KBM-7 (cell line): ENCODE measurements at regions not wholly inside any gene's neighbourhood (a gene's known extent, or its start where the extent isn't known, plus 50 kb on each side); places are given as distances from the start of the nearest gene placed in this dataset.

Experiments used
- DNase-seq: peaks from one replicate; pipeline ENCODE4 v3.0.0-alpha.2; 2015
- in situ Hi-C: fragments of 300-500 bp; cut with MboI; formaldehyde crosslinking; loops from 2 replicates; pipeline ENCODE4 v1.14.3; 2020; ENCODE audit warnings: low sequenced_read_pairs, low pct_unique_long_range_greater_than_20kb, mixed read lengths

- DNase-seq: no peak
- in situ Hi-C loops: no loop called here
Observed at GRCh38 chr3:127369356-127369935, 81.6 kb upstream of the PRR20G start.

- in situ Hi-C loops: no loop called here
- DNase-seq: no peak
Observed at GRCh38 chr3:127368186-127369032, 80.6 kb upstream of the PRR20G start.

GRCh38 chr3:127367593-127367992 lies 79.7 kb upstream of the PRR20G start:
- in situ Hi-C loops: no loop called here
- no peak for DNase-seq

GRCh38 chr3:127366383-127366782 lies 78.5 kb upstream of the PRR20G start:
- in situ Hi-C loops: no loop called here

GRCh38 chr3:127365163-127365798 lies 77.4 kb upstream of the PRR20G start:
- in situ Hi-C loops: no loop called here
- DNase-seq: no peak

More at GRCh38 chr3:127366383-127366782, 78.5 kb upstream of the PRR20G start:
- DNase-seq: no peak

GRCh38 chr3:127363891-127364290 lies 76.0 kb upstream of the PRR20G start:
- DNase-seq: no peak
- in situ Hi-C loops: no loop called here

GRCh38 chr3:127363171-127363570 lies 75.3 kb upstream of the PRR20G start:
- no peak for DNase-seq
- in situ Hi-C loops: no loop called here

GRCh38 chr3:127360647-127361046 lies 72.8 kb upstream of the PRR20G start:
- no peak for DNase-seq
- in situ Hi-C loops: no loop called here

- DNase-seq: no peak
- in situ Hi-C loops: no loop called here
Observed at GRCh38 chr3:127358641-127359040, 70.8 kb upstream of the PRR20G start.

- in situ Hi-C loops: no loop called here
- no peak for DNase-seq
Observed at GRCh38 chr3:127356381-127356780, 68.5 kb upstream of the PRR20G start.

- in situ Hi-C loops: no loop called here
- no peak for DNase-seq
Observed at GRCh38 chr3:127354761-127355160, 66.9 kb upstream of the PRR20G start.

GRCh38 chr3:127352612-127353011 lies 64.8 kb upstream of the PRR20G start:
- in situ Hi-C loops: no loop called here
- no peak for DNase-seq

GRCh38 chr3:127351775-127352350 lies 64.0 kb upstream of the PRR20G start:
- in situ Hi-C loops: no loop called here
- no peak for DNase-seq

GRCh38 chr3:127351321-127351720 lies 63.5 kb upstream of the PRR20G start:
- DNase-seq: no peak
- in situ Hi-C loops: no loop called here

- in situ Hi-C loops: no loop called here
- DNase-seq: no peak
Observed at GRCh38 chr3:127350172-127351050, 62.6 kb upstream of the PRR20G start.

- in situ Hi-C loops: no loop called here
- DNase-seq: no peak
Observed at GRCh38 chr3:127349501-127350171, 61.8 kb upstream of the PRR20G start.

- DNase-seq: no peak
Observed at GRCh38 chr3:127342735-127343134, 54.9 kb upstream of the PRR20G start.

More at GRCh38 chr3:127342735-127343134, 54.9 kb upstream of the PRR20G start:
- in situ Hi-C loops: no loop called here
